ENCODE measurements at regions not wholly inside any gene's neighbourhood (a gene's known extent, or its start where the extent isn't known, plus 50 kb on each side); places are given as distances from the start of the nearest gene placed in this dataset.

DNA sequence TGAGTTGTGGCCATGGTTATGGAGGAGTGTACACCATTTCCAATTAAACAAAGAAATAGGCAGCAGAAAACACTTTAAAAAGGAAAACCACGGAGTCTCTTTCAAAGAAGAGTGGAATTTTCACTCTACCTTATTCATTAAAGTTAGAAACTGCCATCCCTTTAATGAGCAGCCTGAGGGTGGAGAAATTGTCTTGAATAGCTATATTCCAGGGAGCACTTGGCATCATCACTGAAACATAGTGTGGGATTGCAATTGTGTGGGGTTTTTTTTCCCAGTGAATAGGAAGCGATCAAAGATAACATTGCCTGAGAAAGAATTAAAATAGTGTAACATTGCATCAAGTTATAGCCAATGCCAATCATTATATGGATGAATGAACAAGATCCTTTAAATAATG is 191.6 kb downstream of the TEX36 start:
- TF ChIP-seq, protein P1, sequence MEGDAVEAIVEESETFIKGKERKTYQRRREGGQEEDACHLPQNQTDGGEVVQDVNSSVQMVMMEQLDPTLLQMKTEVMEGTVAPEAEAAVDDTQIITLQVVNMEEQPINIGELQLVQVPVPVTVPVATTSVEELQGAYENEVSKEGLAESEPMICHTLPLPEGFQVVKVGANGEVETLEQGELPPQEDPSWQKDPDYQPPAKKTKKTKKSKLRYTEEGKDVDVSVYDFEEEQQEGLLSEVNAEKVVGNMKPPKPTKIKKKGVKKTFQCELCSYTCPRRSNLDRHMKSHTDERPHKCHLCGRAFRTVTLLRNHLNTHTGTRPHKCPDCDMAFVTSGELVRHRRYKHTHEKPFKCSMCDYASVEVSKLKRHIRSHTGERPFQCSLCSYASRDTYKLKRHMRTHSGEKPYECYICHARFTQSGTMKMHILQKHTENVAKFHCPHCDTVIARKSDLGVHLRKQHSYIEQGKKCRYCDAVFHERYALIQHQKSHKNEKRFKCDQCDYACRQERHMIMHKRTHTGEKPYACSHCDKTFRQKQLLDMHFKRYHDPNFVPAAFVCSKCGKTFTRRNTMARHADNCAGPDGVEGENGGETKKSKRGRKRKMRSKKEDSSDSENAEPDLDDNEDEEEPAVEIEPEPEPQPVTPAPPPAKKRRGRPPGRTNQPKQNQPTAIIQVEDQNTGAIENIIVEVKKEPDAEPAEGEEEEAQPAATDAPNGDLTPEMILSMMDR (IDR thresholded peaks at IDR 0.05) = no peak
- no peak for TF ChIP-seq POLR2A (IDR thresholded peaks at IDR 0.05; ENCODE audit: low read length)
- TF ChIP-seq, protein P2, sequence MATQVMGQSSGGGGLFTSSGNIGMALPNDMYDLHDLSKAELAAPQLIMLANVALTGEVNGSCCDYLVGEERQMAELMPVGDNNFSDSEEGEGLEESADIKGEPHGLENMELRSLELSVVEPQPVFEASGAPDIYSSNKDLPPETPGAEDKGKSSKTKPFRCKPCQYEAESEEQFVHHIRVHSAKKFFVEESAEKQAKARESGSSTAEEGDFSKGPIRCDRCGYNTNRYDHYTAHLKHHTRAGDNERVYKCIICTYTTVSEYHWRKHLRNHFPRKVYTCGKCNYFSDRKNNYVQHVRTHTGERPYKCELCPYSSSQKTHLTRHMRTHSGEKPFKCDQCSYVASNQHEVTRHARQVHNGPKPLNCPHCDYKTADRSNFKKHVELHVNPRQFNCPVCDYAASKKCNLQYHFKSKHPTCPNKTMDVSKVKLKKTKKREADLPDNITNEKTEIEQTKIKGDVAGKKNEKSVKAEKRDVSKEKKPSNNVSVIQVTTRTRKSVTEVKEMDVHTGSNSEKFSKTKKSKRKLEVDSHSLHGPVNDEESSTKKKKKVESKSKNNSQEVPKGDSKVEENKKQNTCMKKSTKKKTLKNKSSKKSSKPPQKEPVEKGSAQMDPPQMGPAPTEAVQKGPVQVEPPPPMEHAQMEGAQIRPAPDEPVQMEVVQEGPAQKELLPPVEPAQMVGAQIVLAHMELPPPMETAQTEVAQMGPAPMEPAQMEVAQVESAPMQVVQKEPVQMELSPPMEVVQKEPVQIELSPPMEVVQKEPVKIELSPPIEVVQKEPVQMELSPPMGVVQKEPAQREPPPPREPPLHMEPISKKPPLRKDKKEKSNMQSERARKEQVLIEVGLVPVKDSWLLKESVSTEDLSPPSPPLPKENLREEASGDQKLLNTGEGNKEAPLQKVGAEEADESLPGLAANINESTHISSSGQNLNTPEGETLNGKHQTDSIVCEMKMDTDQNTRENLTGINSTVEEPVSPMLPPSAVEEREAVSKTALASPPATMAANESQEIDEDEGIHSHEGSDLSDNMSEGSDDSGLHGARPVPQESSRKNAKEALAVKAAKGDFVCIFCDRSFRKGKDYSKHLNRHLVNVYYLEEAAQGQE (IDR thresholded peaks at IDR 0.05) = no peak
- no peak for TF ChIP-seq CHD2 (IDR thresholded peaks at IDR 0.05; ENCODE audit: low read length, partially characterized antibody)

Data from A549 (cell line).